WTC11 (cell line): ENCODE measurements at regions not wholly inside any gene's neighbourhood (a gene's known extent, or its start where the extent isn't known, plus 50 kb on each side); places are given as distances from the start of the nearest gene placed in this dataset.

Source experiments
- CREB1 ChIP-seq: sonication (generic); formaldehyde crosslinking; IDR thresholded peaks from 2 replicates; pipeline ENCODE4 v1.8.0; 2023; ENCODE audit warnings: mild to moderate bottlenecking, missing genetic modification reagents
- ETV6 ChIP-seq: sonication (generic); formaldehyde crosslinking; IDR thresholded peaks from 2 replicates; pipeline ENCODE4 v1.8.1; 2022; ENCODE audit warnings: mild to moderate bottlenecking, missing genetic modification reagents
- FOXK1 ChIP-seq: sonication (generic); formaldehyde crosslinking; IDR thresholded peaks from 2 replicates; pipeline ENCODE4 v1.8.0; 2022; ENCODE audit warnings: mild to moderate bottlenecking, moderate library complexity, missing genetic modification reagents
- FOXP1 ChIP-seq: sonication (generic); formaldehyde crosslinking; IDR thresholded peaks from 2 replicates; pipeline ENCODE4 v1.8.0; 2022; ENCODE audit warnings: missing genetic modification reagents, mild to moderate bottlenecking, moderate library complexity, borderline replicate concordance
- IRF2 ChIP-seq: sonication (generic); formaldehyde crosslinking; IDR thresholded peaks from 2 replicates; pipeline ENCODE4 v1.8.0; 2022; ENCODE audit warnings: low read depth, missing genetic modification reagents, borderline replicate concordance
- NR2C2 ChIP-seq: sonication (generic); formaldehyde crosslinking; IDR thresholded peaks from 2 replicates; pipeline ENCODE4 v1.8.0; 2022; ENCODE audit warnings: mild to moderate bottlenecking, missing genetic modification reagents
- SP1 ChIP-seq: sonication (generic); formaldehyde crosslinking; conservative IDR thresholded peaks from 2 replicates; pipeline ENCODE4 v1.8.1; 2022; ENCODE audit warnings: missing genetic modification reagents
- TF ChIP-seq, protein P1 (sequence below): fragments of 200-600 bp; IDR thresholded peaks from 2 replicates; pipeline ENCODE4 v1.8.0; 2022; ENCODE audit warnings: antibody characterized with exemption
- TF ChIP-seq, protein P2 (sequence below): sonication (generic); formaldehyde crosslinking; conservative IDR thresholded peaks from 2 replicates; pipeline ENCODE4 v1.8.1; 2022; ENCODE audit warnings: mild to moderate bottlenecking, missing genetic modification reagents
- TF ChIP-seq, protein P3 (sequence below): sonication (generic); formaldehyde crosslinking; IDR thresholded peaks from 2 replicates; pipeline ENCODE4 v1.8.0; 2022; ENCODE audit warnings: mild to moderate bottlenecking, missing genetic modification reagents
- TF ChIP-seq, protein P4 (sequence below): sonication (generic); formaldehyde crosslinking; IDR thresholded peaks from 2 replicates; pipeline ENCODE4 v1.8.1; 2023; ENCODE audit warnings: mild to moderate bottlenecking, missing genetic modification reagents

DNA sequence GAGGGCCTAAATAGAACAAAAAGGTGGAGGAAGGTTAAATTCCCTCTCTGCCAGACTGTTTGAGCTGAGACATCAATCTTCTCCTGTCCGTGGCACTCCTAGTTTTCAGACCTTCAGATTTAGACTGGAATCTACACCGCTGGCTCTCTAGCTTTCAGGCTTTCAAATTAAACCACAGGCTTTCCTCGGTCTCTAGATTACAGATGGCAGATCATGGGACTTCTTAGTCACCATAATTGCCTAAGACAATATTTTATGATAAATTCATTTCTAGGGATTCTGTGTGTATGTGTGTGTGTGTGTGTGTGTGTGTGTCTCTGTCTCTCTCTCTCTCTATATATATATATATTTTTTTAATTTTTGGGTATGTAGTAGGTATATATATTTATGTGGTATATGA is 428.7 kb downstream of the PLA2G4A start:
- TF ChIP-seq FOXK1 (CRISPR knock-in tag) (no peak), SP1 (CRISPR knock-in tag) (no peak), NR2C2 (CRISPR knock-in tag) (no peak), CREB1 (no peak), ETV6 (no peak), IRF2 (CRISPR knock-in tag) (no peak), FOXP1 (CRISPR knock-in tag) (no peak)
- TF ChIP-seq, protein P1, sequence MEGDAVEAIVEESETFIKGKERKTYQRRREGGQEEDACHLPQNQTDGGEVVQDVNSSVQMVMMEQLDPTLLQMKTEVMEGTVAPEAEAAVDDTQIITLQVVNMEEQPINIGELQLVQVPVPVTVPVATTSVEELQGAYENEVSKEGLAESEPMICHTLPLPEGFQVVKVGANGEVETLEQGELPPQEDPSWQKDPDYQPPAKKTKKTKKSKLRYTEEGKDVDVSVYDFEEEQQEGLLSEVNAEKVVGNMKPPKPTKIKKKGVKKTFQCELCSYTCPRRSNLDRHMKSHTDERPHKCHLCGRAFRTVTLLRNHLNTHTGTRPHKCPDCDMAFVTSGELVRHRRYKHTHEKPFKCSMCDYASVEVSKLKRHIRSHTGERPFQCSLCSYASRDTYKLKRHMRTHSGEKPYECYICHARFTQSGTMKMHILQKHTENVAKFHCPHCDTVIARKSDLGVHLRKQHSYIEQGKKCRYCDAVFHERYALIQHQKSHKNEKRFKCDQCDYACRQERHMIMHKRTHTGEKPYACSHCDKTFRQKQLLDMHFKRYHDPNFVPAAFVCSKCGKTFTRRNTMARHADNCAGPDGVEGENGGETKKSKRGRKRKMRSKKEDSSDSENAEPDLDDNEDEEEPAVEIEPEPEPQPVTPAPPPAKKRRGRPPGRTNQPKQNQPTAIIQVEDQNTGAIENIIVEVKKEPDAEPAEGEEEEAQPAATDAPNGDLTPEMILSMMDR, result no peak
- TF ChIP-seq, protein P2, sequence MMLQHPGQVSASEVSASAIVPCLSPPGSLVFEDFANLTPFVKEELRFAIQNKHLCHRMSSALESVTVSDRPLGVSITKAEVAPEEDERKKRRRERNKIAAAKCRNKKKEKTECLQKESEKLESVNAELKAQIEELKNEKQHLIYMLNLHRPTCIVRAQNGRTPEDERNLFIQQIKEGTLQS, result no peak
- TF ChIP-seq, protein P3, sequence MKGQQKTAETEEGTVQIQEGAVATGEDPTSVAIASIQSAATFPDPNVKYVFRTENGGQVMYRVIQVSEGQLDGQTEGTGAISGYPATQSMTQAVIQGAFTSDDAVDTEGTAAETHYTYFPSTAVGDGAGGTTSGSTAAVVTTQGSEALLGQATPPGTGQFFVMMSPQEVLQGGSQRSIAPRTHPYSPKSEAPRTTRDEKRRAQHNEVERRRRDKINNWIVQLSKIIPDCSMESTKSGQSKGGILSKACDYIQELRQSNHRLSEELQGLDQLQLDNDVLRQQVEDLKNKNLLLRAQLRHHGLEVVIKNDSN (CRISPR knock-in tag), result no peak
- TF ChIP-seq, protein P4, sequence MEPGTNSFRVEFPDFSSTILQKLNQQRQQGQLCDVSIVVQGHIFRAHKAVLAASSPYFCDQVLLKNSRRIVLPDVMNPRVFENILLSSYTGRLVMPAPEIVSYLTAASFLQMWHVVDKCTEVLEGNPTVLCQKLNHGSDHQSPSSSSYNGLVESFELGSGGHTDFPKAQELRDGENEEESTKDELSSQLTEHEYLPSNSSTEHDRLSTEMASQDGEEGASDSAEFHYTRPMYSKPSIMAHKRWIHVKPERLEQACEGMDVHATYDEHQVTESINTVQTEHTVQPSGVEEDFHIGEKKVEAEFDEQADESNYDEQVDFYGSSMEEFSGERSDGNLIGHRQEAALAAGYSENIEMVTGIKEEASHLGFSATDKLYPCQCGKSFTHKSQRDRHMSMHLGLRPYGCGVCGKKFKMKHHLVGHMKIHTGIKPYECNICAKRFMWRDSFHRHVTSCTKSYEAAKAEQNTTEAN (CRISPR knock-in tag), result no peak
